Sigmoid colon (tissue), 3 donors: ENCODE measurements at regions not wholly inside any gene's neighbourhood (a gene's known extent, or its start where the extent isn't known, plus 50 kb on each side); places are given as distances from the start of the nearest gene placed in this dataset.

Experiments used
- POLR2A ChIP-seq, 2 donors: fragments of 450-650 bp; IDR thresholded peaks; one replicate each; pipeline ENCODE4 v1.6.1; 2016; ENCODE audit warnings: antibody characterized with exemption in 2 of 2, mild to moderate bottlenecking in 2 of 2, moderate library complexity in 2 of 2
- TF ChIP-seq, protein P1 (sequence below), 4 experiments: fragments of 450-650 bp in 3 of 4; fragments of 200-600 bp in 1 of 4; IDR thresholded peaks; one replicate each; pipeline ENCODE4 v1.5.1; 2016 to 2019; ENCODE audit warnings: antibody characterized with exemption in 4 of 4, mild to moderate bottlenecking in 3 of 4, moderate library complexity in 2 of 4

DNA sequence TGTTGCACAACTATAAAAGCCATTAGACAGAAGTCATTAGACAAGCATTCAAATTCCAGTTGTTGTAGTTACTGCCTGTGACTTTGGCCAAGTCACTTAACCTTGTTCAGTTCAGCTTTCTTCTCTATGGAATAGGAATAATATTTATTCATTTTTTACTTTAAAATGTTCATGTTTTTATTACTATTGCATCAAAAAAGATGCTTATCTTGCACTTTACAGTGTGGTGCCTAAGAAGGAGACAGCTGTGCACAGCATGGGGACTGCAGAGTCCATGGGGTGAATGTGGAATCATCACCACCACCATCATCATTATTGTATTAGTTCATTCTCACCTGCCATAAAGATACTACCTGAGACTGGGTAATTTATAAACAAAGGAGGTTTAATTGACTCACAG is 504.2 kb downstream of the SOX2 start:
- TF ChIP-seq, protein P1, sequence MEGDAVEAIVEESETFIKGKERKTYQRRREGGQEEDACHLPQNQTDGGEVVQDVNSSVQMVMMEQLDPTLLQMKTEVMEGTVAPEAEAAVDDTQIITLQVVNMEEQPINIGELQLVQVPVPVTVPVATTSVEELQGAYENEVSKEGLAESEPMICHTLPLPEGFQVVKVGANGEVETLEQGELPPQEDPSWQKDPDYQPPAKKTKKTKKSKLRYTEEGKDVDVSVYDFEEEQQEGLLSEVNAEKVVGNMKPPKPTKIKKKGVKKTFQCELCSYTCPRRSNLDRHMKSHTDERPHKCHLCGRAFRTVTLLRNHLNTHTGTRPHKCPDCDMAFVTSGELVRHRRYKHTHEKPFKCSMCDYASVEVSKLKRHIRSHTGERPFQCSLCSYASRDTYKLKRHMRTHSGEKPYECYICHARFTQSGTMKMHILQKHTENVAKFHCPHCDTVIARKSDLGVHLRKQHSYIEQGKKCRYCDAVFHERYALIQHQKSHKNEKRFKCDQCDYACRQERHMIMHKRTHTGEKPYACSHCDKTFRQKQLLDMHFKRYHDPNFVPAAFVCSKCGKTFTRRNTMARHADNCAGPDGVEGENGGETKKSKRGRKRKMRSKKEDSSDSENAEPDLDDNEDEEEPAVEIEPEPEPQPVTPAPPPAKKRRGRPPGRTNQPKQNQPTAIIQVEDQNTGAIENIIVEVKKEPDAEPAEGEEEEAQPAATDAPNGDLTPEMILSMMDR (IDR thresholded peaks at IDR 0.05), result no peak
- no peak for TF ChIP-seq POLR2A (IDR thresholded peaks at IDR 0.05)
